GM12865 (cell line): ENCODE measurements at regions not wholly inside any gene's neighbourhood (a gene's known extent, or its start where the extent isn't known, plus 50 kb on each side); places are given as distances from the start of the nearest gene placed in this dataset.

ENCODE experiments used
- DNase-seq: peaks from one replicate; pipeline ENCODE4 v3.0.0; 2010; ENCODE audit warnings: low read depth
- H3K4me3 ChIP-seq: 2 replicates; pipeline ENCODE4 v1.5.1; 2011; ENCODE audit warnings: mild to moderate bottlenecking, low read depth, low read length, control low read depth
- CTCF ChIP-seq: IDR thresholded peaks from 2 replicates; pipeline ENCODE4 v1.5.1; 2011; ENCODE audit warnings: low read length, control low read depth, low read depth, inconsistent platforms; ENCODE audit not compliant: insufficient read depth; ENCODE audit errors: missing control alignments

GRCh38 chr10:2366264-2366931 lies 629.1 kb upstream of the ADARB2 start:
- no peak for TF ChIP-seq CTCF
- DNase-seq = no peak
- no peak overlapping the region for H3K4me3 ChIP-seq

GRCh38 chr10:2362331-2362730 lies 625.0 kb upstream of the ADARB2 start:
- DNase-seq = no peak
- TF ChIP-seq CTCF = no peak
- no peak overlapping the region for H3K4me3 ChIP-seq

- H3K4me3 ChIP-seq = no peak overlapping the region
- DNase-seq = no peak
- TF ChIP-seq CTCF = no peak
Measured at GRCh38 chr10:2358586-2358985, 621.3 kb upstream of the ADARB2 start.

GRCh38 chr10:2356670-2357069 lies 619.3 kb upstream of the ADARB2 start:
- DNase-seq = no peak

GRCh38 chr10:2351566-2351965 lies 614.2 kb upstream of the ADARB2 start:
- DNase-seq = no peak
- no peak for TF ChIP-seq CTCF
- H3K4me3 ChIP-seq = no peak overlapping the region

More at GRCh38 chr10:2356670-2357069, 619.3 kb upstream of the ADARB2 start:
- no peak overlapping the region for H3K4me3 ChIP-seq
- no peak for TF ChIP-seq CTCF

GRCh38 chr10:2342206-2342605 lies 604.9 kb upstream of the ADARB2 start:
- DNase-seq = no peak
- no peak for TF ChIP-seq CTCF

More at GRCh38 chr10:2342206-2342605, 604.9 kb upstream of the ADARB2 start:
- no peak overlapping the region for H3K4me3 ChIP-seq
